Ishikawa (cell line): ENCODE measurements at regions not wholly inside any gene's neighbourhood (a gene's known extent, or its start where the extent isn't known, plus 50 kb on each side); places are given as distances from the start of the nearest gene placed in this dataset.

Experiments used
- CEBPB ChIP-seq: IDR thresholded peaks from 2 replicates; pipeline ENCODE4 v1.6.1; 2012
- CREB1 ChIP-seq: IDR thresholded peaks from 2 replicates; pipeline ENCODE4 v1.6.1; 2012; ENCODE audit warnings: low read depth
- EGR1 ChIP-seq: IDR thresholded peaks from 2 replicates; pipeline ENCODE4 v1.6.1; 2012
- EP300 ChIP-seq: IDR thresholded peaks from 2 replicates; pipeline ENCODE4 v1.6.1; 2012; ENCODE audit warnings: borderline replicate concordance
- FOXM1 ChIP-seq: IDR thresholded peaks from 2 replicates; pipeline ENCODE4 v1.6.1; 2012; ENCODE audit warnings: low read depth, borderline replicate concordance
- NFIC ChIP-seq: IDR thresholded peaks from 2 replicates; pipeline ENCODE4 v1.6.1; 2012
- RAD21 ChIP-seq: IDR thresholded peaks from 2 replicates; pipeline ENCODE4 v1.6.1; 2012; ENCODE audit warnings: low read depth
- TAF1 ChIP-seq: IDR thresholded peaks from 2 replicates; pipeline ENCODE4 v1.6.1; 2012; ENCODE audit warnings: low read depth, mild to moderate bottlenecking
- TCF12 ChIP-seq: IDR thresholded peaks from 2 replicates; pipeline ENCODE4 v1.6.1; 2012; ENCODE audit warnings: low read depth
- TEAD4 ChIP-seq: IDR thresholded peaks from 2 replicates; pipeline ENCODE4 v1.6.1; 2012
- YY1 ChIP-seq: IDR thresholded peaks from 2 replicates; pipeline ENCODE4 v1.6.1; 2012; ENCODE audit warnings: low read depth
- ZBTB7A ChIP-seq: IDR thresholded peaks from 2 replicates; pipeline ENCODE4 v1.6.1; 2012; ENCODE audit warnings: low read depth
- TF ChIP-seq, protein P1 (sequence below): IDR thresholded peaks from 2 replicates; pipeline ENCODE4 v1.6.1; 2012
- TF ChIP-seq, protein P2 (sequence below): IDR thresholded peaks from 2 replicates; pipeline ENCODE4 v1.6.1; 2012; ENCODE audit warnings: low read depth, mild to moderate bottlenecking
- TF ChIP-seq, protein P3 (sequence below): IDR thresholded peaks from 2 replicates; pipeline ENCODE4 v1.6.1; 2012

DNA sequence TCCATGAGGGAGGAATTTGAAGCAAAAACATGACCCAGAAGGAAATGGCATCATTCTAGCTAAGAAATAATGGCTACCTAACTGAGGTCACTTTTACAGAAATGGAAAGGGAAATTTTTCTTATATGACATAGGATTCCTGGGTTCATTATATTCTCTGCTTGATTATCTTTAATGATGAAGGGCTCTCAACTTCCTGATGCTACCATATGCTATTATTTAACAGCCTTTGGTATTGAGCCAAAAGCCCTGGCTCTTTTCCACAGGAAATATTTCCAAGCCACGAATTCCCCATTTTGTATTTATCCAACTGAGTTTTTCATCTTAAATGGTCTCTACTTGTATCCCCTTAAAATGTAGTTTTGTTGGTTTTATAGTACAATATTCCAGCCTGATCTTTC, 63.2 kb upstream of the NPAS2 start:
- TF ChIP-seq CEBPB (no peak), RAD21 (no peak), TEAD4 (no peak), FOXM1 (no peak)

DNA sequence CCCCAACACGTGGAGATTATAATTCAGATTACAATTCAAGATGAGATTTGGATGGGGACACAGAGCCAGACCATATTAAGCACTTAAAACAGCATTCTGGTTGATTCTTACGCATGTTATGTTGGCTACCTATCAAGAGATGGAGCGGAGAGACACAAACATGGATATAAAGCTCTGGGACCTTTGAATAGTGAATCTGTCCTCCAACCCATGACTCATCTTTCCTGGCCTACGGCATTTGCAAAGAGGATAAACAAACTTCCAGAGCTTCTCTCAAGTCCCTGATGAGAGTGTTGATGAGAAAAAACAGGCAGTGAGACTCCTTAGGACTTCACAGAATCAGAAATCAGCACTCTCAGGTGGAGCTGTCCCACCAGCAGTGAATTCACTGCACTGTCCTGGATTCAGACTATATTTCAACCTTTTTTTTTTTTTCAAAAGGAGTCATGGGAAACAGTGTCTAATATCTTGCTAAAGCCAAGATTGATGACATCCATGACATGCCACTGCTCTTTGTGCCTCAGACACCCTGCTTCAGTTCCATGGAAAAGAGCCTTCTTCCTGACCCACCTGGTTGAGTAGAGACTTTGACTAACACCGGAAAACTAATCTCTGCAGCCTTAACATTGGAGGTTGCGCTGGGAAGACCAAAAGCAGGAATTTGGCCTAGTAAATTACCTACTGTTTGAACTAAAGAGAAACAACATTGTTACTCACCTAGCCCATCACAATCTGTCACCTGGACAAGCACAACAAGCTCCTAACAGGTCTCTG, 62.1 kb upstream of the NPAS2 start:
- TF ChIP-seq ZBTB7A (no peak), YY1 (no peak), FOXM1 (no peak), EP300 (no peak), TAF1 (no peak)
- TF ChIP-seq, protein P1, sequence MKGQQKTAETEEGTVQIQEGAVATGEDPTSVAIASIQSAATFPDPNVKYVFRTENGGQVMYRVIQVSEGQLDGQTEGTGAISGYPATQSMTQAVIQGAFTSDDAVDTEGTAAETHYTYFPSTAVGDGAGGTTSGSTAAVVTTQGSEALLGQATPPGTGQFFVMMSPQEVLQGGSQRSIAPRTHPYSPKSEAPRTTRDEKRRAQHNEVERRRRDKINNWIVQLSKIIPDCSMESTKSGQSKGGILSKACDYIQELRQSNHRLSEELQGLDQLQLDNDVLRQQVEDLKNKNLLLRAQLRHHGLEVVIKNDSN = no peak

DNA sequence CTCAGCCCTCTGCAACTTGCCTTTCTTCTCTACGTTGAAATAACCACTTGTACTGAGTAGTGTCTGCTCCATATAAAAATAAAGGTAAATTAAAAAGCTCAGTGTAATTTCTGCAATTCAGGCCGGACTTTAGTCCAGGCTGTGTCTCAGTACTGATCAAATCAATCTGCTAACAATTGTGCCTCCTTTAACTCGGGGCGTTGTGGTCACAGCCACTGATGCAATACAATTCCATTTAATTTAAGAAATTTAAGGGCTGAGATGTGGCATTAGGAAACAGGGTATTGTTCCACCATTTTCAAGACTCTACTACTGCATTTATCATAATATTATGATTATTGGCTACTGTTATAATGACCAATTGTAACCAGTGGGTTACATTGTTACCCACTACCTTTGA, 60.0 kb upstream of the NPAS2 start:
- TF ChIP-seq ZBTB7A = no peak

DNA sequence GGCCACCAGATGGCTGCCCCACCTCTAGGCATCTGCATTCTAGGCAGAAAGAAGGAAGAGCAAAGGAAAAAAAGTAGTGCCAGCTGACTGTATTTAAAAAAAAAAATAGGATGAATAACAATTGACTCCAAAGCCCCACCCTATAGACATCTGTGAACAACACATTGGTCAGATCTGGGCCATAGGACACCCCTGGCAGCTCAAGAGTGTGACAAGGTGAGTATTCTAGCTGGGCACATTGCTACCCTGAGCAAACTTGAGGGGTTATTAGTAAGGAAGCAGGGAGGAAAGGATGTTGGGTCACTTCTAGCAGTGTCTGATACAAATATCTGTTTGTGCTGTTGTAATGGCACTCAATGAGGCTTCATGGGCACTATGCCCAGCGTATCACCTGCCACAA, 58.6 kb upstream of the NPAS2 start:
- no peak for TF ChIP-seq ZBTB7A
- TF ChIP-seq RAD21 = no peak
- TF ChIP-seq TCF12 = no peak
- no peak for TF ChIP-seq CEBPB
- no peak for TF ChIP-seq TAF1
- no peak for TF ChIP-seq YY1
- no peak for TF ChIP-seq EP300
- TF ChIP-seq NFIC = no peak
- TF ChIP-seq, protein P2, sequence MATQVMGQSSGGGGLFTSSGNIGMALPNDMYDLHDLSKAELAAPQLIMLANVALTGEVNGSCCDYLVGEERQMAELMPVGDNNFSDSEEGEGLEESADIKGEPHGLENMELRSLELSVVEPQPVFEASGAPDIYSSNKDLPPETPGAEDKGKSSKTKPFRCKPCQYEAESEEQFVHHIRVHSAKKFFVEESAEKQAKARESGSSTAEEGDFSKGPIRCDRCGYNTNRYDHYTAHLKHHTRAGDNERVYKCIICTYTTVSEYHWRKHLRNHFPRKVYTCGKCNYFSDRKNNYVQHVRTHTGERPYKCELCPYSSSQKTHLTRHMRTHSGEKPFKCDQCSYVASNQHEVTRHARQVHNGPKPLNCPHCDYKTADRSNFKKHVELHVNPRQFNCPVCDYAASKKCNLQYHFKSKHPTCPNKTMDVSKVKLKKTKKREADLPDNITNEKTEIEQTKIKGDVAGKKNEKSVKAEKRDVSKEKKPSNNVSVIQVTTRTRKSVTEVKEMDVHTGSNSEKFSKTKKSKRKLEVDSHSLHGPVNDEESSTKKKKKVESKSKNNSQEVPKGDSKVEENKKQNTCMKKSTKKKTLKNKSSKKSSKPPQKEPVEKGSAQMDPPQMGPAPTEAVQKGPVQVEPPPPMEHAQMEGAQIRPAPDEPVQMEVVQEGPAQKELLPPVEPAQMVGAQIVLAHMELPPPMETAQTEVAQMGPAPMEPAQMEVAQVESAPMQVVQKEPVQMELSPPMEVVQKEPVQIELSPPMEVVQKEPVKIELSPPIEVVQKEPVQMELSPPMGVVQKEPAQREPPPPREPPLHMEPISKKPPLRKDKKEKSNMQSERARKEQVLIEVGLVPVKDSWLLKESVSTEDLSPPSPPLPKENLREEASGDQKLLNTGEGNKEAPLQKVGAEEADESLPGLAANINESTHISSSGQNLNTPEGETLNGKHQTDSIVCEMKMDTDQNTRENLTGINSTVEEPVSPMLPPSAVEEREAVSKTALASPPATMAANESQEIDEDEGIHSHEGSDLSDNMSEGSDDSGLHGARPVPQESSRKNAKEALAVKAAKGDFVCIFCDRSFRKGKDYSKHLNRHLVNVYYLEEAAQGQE = no peak
- TF ChIP-seq, protein P3, sequence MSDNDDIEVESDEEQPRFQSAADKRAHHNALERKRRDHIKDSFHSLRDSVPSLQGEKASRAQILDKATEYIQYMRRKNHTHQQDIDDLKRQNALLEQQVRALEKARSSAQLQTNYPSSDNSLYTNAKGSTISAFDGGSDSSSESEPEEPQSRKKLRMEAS = no peak
- no peak for TF ChIP-seq EGR1
- no peak for TF ChIP-seq TEAD4
- TF ChIP-seq, protein P1 = no peak
- TF ChIP-seq FOXM1 = no peak
- no peak for TF ChIP-seq CREB1

DNA sequence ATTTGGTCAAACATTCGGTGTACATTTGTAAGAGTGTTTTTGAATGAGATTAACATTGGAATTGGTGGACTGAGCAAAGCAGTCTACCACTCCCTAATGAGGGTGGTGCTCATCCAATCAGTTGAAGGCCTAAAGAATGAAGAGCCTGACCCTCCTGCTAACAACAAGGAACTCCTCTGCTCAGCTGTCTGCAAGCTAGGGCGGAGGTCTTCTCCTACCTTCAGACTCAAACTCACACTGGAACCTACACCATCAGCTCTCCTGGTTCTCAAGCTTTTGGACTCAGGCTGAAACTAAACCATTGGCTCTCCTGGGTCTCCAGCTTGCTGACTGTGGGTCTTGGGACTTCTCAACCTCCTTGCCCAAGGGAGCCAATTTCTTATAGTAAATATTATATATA, 55.5 kb upstream of the NPAS2 start:
- TF ChIP-seq TEAD4 (no peak), CEBPB (no peak), EP300 (no peak), FOXM1 (no peak), CREB1 (no peak), NFIC (no peak), TCF12 (no peak), TAF1 (no peak), YY1 (no peak)
- TF ChIP-seq, protein P3 = no peak

DNA sequence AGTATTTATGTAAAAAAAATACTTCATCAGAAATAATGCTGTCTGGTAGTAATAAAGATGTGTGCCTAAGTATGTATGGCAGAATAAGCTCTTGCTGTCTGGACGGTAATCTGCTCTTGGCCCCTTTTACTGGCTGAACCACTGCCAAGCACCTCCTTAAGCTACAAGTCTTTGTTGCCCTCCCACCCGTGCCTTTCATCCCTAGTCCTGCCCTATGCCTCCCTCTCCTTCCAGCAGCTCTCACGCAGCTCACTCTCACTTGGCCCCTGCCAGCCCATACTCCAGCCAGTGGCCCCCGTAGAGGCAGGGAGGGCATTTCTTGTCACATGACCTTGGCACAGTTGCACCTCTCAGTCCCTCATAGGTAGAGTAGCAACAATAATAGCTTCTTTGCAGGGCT, 54.5 kb upstream of the NPAS2 start:
- TF ChIP-seq RAD21 (no peak), ZBTB7A (no peak), TCF12 (no peak)
- TF ChIP-seq, protein P2 = no peak

DNA sequence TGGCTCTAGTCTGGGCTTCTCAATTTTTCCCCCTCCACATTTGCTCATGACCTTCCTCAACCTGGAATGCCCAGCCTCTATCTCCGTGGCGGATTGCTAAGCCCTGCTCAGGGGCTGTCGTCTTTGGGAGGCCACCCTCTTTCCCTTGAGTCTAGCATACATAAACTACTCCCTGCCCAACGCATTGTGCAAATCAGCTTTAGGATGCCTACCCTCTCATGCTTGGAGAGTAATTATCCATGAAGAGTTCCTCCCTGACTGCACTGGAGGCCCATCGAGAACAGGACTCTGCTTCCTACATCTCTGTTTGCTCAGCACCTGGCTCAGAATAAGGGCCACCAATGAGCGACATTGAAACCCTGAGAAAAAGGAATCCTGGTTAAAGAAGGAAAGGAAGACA, 53.7 kb upstream of the NPAS2 start:
- TF ChIP-seq TCF12 = no peak
- TF ChIP-seq, protein P2 = no peak
- no peak for TF ChIP-seq CEBPB
- no peak for TF ChIP-seq YY1
- no peak for TF ChIP-seq RAD21
- TF ChIP-seq CREB1 = no peak
- no peak for TF ChIP-seq TAF1
- no peak for TF ChIP-seq EP300
- TF ChIP-seq, protein P3 = no peak
- TF ChIP-seq, protein P1 = no peak
- TF ChIP-seq TEAD4 = no peak
- no peak for TF ChIP-seq ZBTB7A
- no peak for TF ChIP-seq NFIC
- TF ChIP-seq EGR1 = no peak
- no peak for TF ChIP-seq FOXM1
